HCT116 (cell line): ENCODE measurements at regions not wholly inside any gene's neighbourhood (a gene's known extent, or its start where the extent isn't known, plus 50 kb on each side); places are given as distances from the start of the nearest gene placed in this dataset.

Source experiments
- EZH2 ChIP-seq: fragments of 200-600 bp; sonication (generic); IDR thresholded peaks from 2 replicates; pipeline ENCODE4 v1.6.1; 2017; ENCODE audit warnings: antibody characterized with exemption, mixed run types
- POLR2A ChIP-seq: IDR thresholded peaks from 2 replicates; pipeline ENCODE4 v1.7.0; 2011; ENCODE audit warnings: borderline replicate concordance; ENCODE audit not compliant: insufficient read depth, insufficient read length; ENCODE audit errors: extremely low read depth
- POLR2AphosphoS5 ChIP-seq: IDR thresholded peaks from 2 replicates; pipeline ENCODE4 v1.6.1; 2011; ENCODE audit warnings: mild to moderate bottlenecking, low read depth, low read length, moderate library complexity
- SIN3A ChIP-seq: IDR thresholded peaks from 2 replicates; pipeline ENCODE4 v1.6.1; 2012; ENCODE audit warnings: low read depth
- TF ChIP-seq, protein P1 (sequence below), 3 experiments: fragments of 200-600 bp in 1 of 3; sonication (generic) in 1 of 3; IDR thresholded peaks in 2 of 3; conservative IDR thresholded peaks in 1 of 3; 2 replicates each; pipeline ENCODE4 v1.5.1; 2012 to 2017; ENCODE audit warnings: low read depth in 2 of 3, low read length in 2 of 3, antibody characterized with exemption in 1 of 3, borderline replicate concordance in 1 of 3, control low read depth in 1 of 3, mild to moderate bottlenecking in 1 of 3, mixed read lengths in 1 of 3, mixed run types in 1 of 3, moderate library complexity in 1 of 3; ENCODE audit not compliant: insufficient read depth in 1 of 3
- TF ChIP-seq, protein P2 (sequence below): IDR thresholded peaks from 2 replicates; pipeline ENCODE4 v1.6.1; 2012; ENCODE audit warnings: low read depth

DNA sequence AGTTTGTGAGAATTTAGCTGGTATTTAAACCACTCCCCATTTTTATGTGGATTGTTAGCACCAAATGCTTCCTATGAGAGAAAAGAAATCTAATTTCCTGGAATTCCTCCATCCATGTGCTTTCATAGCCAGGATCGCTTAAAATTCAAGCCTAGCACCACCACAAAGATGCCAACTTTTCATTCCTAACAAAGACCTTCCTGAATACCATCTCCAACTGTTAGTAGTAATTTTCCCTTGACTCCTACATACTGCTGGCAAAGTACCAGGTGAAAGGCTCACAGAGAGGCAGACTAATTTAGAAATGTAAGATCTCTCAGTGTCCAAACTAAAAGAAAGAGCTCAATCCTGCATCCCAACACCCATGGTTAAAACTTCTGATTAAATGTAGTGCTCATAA lies 386.3 kb downstream of the KCTD12 start:
- TF ChIP-seq, protein P1, sequence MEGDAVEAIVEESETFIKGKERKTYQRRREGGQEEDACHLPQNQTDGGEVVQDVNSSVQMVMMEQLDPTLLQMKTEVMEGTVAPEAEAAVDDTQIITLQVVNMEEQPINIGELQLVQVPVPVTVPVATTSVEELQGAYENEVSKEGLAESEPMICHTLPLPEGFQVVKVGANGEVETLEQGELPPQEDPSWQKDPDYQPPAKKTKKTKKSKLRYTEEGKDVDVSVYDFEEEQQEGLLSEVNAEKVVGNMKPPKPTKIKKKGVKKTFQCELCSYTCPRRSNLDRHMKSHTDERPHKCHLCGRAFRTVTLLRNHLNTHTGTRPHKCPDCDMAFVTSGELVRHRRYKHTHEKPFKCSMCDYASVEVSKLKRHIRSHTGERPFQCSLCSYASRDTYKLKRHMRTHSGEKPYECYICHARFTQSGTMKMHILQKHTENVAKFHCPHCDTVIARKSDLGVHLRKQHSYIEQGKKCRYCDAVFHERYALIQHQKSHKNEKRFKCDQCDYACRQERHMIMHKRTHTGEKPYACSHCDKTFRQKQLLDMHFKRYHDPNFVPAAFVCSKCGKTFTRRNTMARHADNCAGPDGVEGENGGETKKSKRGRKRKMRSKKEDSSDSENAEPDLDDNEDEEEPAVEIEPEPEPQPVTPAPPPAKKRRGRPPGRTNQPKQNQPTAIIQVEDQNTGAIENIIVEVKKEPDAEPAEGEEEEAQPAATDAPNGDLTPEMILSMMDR (IDR thresholded peaks at IDR 0.05 in 2 of 3, conservative IDR thresholded peaks at IDR 0.05 in 1 of 3; ENCODE audit: borderline replicate concordance in 1 of 3, insufficient read depth in 1 of 3, low read depth in 2 of 3, low read length in 2 of 3), result no peak
- no peak for TF ChIP-seq POLR2A
- TF ChIP-seq, protein P2, sequence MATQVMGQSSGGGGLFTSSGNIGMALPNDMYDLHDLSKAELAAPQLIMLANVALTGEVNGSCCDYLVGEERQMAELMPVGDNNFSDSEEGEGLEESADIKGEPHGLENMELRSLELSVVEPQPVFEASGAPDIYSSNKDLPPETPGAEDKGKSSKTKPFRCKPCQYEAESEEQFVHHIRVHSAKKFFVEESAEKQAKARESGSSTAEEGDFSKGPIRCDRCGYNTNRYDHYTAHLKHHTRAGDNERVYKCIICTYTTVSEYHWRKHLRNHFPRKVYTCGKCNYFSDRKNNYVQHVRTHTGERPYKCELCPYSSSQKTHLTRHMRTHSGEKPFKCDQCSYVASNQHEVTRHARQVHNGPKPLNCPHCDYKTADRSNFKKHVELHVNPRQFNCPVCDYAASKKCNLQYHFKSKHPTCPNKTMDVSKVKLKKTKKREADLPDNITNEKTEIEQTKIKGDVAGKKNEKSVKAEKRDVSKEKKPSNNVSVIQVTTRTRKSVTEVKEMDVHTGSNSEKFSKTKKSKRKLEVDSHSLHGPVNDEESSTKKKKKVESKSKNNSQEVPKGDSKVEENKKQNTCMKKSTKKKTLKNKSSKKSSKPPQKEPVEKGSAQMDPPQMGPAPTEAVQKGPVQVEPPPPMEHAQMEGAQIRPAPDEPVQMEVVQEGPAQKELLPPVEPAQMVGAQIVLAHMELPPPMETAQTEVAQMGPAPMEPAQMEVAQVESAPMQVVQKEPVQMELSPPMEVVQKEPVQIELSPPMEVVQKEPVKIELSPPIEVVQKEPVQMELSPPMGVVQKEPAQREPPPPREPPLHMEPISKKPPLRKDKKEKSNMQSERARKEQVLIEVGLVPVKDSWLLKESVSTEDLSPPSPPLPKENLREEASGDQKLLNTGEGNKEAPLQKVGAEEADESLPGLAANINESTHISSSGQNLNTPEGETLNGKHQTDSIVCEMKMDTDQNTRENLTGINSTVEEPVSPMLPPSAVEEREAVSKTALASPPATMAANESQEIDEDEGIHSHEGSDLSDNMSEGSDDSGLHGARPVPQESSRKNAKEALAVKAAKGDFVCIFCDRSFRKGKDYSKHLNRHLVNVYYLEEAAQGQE, result no peak
- no peak for TF ChIP-seq SIN3A
- no peak for TF ChIP-seq EZH2
- TF ChIP-seq POLR2AphosphoS5, result no peak
